ENCODE measurements at regions not wholly inside any gene's neighbourhood (a gene's known extent, or its start where the extent isn't known, plus 50 kb on each side); places are given as distances from the start of the nearest gene placed in this dataset.

- TF ChIP-seq POLR2AphosphoS5 (IDR thresholded peaks at IDR 0.05) (no peak), CTCF (IDR thresholded peaks at IDR 0.05) (no peak), POLR2A (IDR thresholded peaks at IDR 0.05) (no peak), EP300 (IDR thresholded peaks at IDR 0.05) (no peak)
- Histone ChIP-seq H3K9me3 (no peaks in the 10 kb centered on the region), H3K27ac (no peak overlapping the region), H3K4me3 (no peak overlapping the region), H3K27me3 (no peaks in the 10 kb centered on the region), H3K36me3 (no peaks in the 10 kb centered on the region), H3K4me1 (no peaks in the 10 kb centered on the region)
- WGBS, 2 donors (ENCODE audit: low coverage in 1 of 2) = 76% methylated on average over 5 of the region's 5 CpGs; no CpG with 5 or more reads in 1 of the 2 donors
- no peak for ATAC-seq
These were observed 263.9 kb upstream of the TMTC1 start for GRCh38 chr12:30047516-30048254.

- ATAC-seq = no peak
- TF ChIP-seq POLR2A (IDR thresholded peaks at IDR 0.05) = no peak
- no peak for TF ChIP-seq POLR2AphosphoS5 (IDR thresholded peaks at IDR 0.05)
- no peak for TF ChIP-seq CTCF (IDR thresholded peaks at IDR 0.05)
- no peak for TF ChIP-seq EP300 (IDR thresholded peaks at IDR 0.05)
- Histone ChIP-seq H3K36me3 (no peaks in the 10 kb centered on the region), H3K4me3 (no peak overlapping the region), H3K9me3 (no peaks in the 10 kb centered on the region), H3K27ac (no peak overlapping the region), H3K27me3 (no peaks in the 10 kb centered on the region), H3K4me1 (peaks cover 0 to 1% (median 0%) of the 10 kb centered on the region in 3 donors)
- WGBS, 2 donors (ENCODE audit: low coverage in 1 of 2) = 74 to 100% methylated on average over 2 of the region's 2 CpGs
These were observed 262.6 kb upstream of the TMTC1 start for GRCh38 chr12:30046376-30046775.

GRCh38 chr12:30045171-30045570, 261.4 kb upstream of the TMTC1 start:
- Histone ChIP-seq H3K27ac (no peak overlapping the region), H3K9me3 (no peaks in the 10 kb centered on the region), H3K4me3 (no peak overlapping the region), H3K36me3 (no peaks in the 10 kb centered on the region), H3K27me3 (no peaks in the 10 kb centered on the region), H3K4me1 (peaks cover 0 to 8% (median 0%) of the 10 kb centered on the region in 3 donors)
- ATAC-seq = no peak
- no peak for TF ChIP-seq POLR2A (IDR thresholded peaks at IDR 0.05)
- WGBS, 2 donors (ENCODE audit: low coverage in 1 of 2) = 67 to 93% methylated on average over 1 of the region's 1 CpG

GRCh38 chr12:30044206-30044605, 260.5 kb upstream of the TMTC1 start:
- 86 to 90% methylated on average over 4 of the region's 4 CpGs for WGBS, 2 donors (ENCODE audit: low coverage in 1 of 2)
- ATAC-seq = no peak
- Histone ChIP-seq H3K4me3 (no peak overlapping the region), H3K27me3 (no peaks in the 10 kb centered on the region), H3K4me1 (peaks cover 0 to 8% (median 0%) of the 10 kb centered on the region in 3 donors), H3K27ac (no peak overlapping the region), H3K9me3 (no peaks in the 10 kb centered on the region), H3K36me3 (no peaks in the 10 kb centered on the region)
- TF ChIP-seq POLR2AphosphoS5 (IDR thresholded peaks at IDR 0.05) (no peak), CTCF (IDR thresholded peaks at IDR 0.05) (no peak), POLR2A (IDR thresholded peaks at IDR 0.05) (no peak), EP300 (IDR thresholded peaks at IDR 0.05) (no peak)

GRCh38 chr12:30043151-30043847, 259.6 kb upstream of the TMTC1 start:
- H3K27ac ChIP-seq = no peak overlapping the region
- H3K4me1 ChIP-seq = peaks cover 0 to 8% (median 0%) of the 10 kb centered on the region in 3 donors
- ATAC-seq = no peak
- WGBS, 2 donors (ENCODE audit: low coverage in 1 of 2) = 79 to 83% methylated on average over 6 of the region's 6 CpGs
- TF ChIP-seq CTCF (IDR thresholded peaks at IDR 0.05) = no peak
- no peak for TF ChIP-seq EP300 (IDR thresholded peaks at IDR 0.05)
- TF ChIP-seq POLR2AphosphoS5 (IDR thresholded peaks at IDR 0.05) = no peak
- TF ChIP-seq POLR2A (IDR thresholded peaks at IDR 0.05) = no peak
- H3K36me3 ChIP-seq = no peaks in the 10 kb centered on the region
- H3K9me3 ChIP-seq = no peaks in the 10 kb centered on the region
- H3K4me3 ChIP-seq = no peak overlapping the region
- H3K27me3 ChIP-seq = no peaks in the 10 kb centered on the region

Data from gastroesophageal sphincter (tissue), 4 donors.